Heart right ventricle (tissue), 16 donors: ENCODE measurements at regions not wholly inside any gene's neighbourhood (a gene's known extent, or its start where the extent isn't known, plus 50 kb on each side); places are given as distances from the start of the nearest gene placed in this dataset.

Source experiments
- ATAC-seq, 8 donors: fragments of 200-7000 bp; cut with Tn5 transposase; one replicate each; pipeline ENCODE4 v1.9.1; 2020; ENCODE audit warnings: mild to moderate bottlenecking in 8 of 8, moderate library complexity in 8 of 8, moderate number of reproducible peaks in 1 of 8
- DNase-seq, 2 donors: peaks; one replicate each; pipeline ENCODE4 v3.0.0-alpha.2; 2020
- H3K27ac ChIP-seq, 10 donors: fragments of 200-600 bp; sonication (generic) in 2 of 10; one replicate each; pipeline versions ENCODE4 v1.5.0 to v1.8.0; 2020 to 2022; ENCODE audit warnings: mild to moderate bottlenecking in 3 of 10
- H3K27me3 ChIP-seq, 7 donors: fragments of 200-600 bp; one replicate each; pipeline ENCODE4 v1.8.0; 2021 to 2022; ENCODE audit warnings: mild to moderate bottlenecking in 2 of 7
- H3K36me3 ChIP-seq, 9 donors: fragments of 200-600 bp; sonication (generic) in 1 of 9; one replicate each; pipeline versions ENCODE4 v1.5.0 to v1.8.0; 2020 to 2022; ENCODE audit warnings: mild to moderate bottlenecking in 2 of 9
- H3K4me1 ChIP-seq, 9 donors: fragments of 200-600 bp; sonication (generic) in 1 of 9; one replicate each; pipeline versions ENCODE4 v1.5.0 to v1.8.0; 2020 to 2022; ENCODE audit warnings: mild to moderate bottlenecking in 4 of 9
- H3K4me3 ChIP-seq, 10 donors: fragments of 200-600 bp; sonication (generic) in 2 of 10; one replicate each; pipeline versions ENCODE4 v1.5.0 to v1.8.0; 2020 to 2022; ENCODE audit warnings: mild to moderate bottlenecking in 7 of 10, moderate library complexity in 2 of 10
- H3K9me3 ChIP-seq, 11 donors: fragments of 200-600 bp in 10 of 11; sonication (generic) in 2 of 11; one replicate each; pipeline versions ENCODE4 v1.5.0 to v1.8.0; 2013 to 2022; ENCODE audit warnings: mild to moderate bottlenecking in 2 of 11, control low read depth in 1 of 11, moderate library complexity in 1 of 11
- WGBS, 2 donors: extraction: QIAGEN DNeasy Blood & Tissue Kit; methylation state at CpG; one replicate each; pipeline ENCODE4 v1.1.7; 2013; ENCODE audit warnings: inconsistent platforms in 1 of 2; 5-methylcytosine and 5-hydroxymethylcytosine counted together
- intact Hi-C, 10 donors: fragments of 100-400 bp; cut with DNase I; formaldehyde crosslinking; loops; one replicate each; pipeline versions ENCODE4 v1.11.1 to v1.14.2; 2022
- microRNA-seq, 2 donors: library from miRNA; unstranded; fragments of <30 nt; microRNA quantifications; one replicate each; pipeline ENCODE4 v1.2.0, GENCODE V29; 2021
- TF ChIP-seq, protein P1 (sequence below), 9 donors: fragments of 200-600 bp; sonication (generic) in 2 of 9; IDR thresholded peaks; one replicate each; pipeline versions ENCODE4 v1.5.0 to v1.8.0; 2021 to 2022; ENCODE audit warnings: antibody characterized with exemption in 9 of 9, mild to moderate bottlenecking in 5 of 9, moderate library complexity in 1 of 9
- donor health status: Arrhythmogenic right ventricular cardiomyopathy.
- donor health status: ischemic (EF 13 %, LVEDD 7.1; RV severe dilation, severe dysfunction).
- donor health status: healthy with polysubstance abuse.
- donor health status: DM: no; HTN: yes; CAD: no.
- donor health status: DM: no; HTN: no; CAD: no.
- donor health status: ischemic (EF 25% LVEDD 6.9; RV normal size, moderate dysfunction).
- donor health status: ischemic (EF 25% LVEDD 5.7; RV mildly dilated, moderate dysfunction).
- donor health status: healthy.
- donor health status: DM: yes; HTN: yes; CAD: no.
- donor health status: Ischemic cardiomyopathy.
- donor health status: ischemic (EF 35%, LVEDD 5.7; RV mildly dilated, moderate dysfunction).
- donor health status: nonischemic (EF 11% LVEDD 7.7; RV severe dilation, severe dysfunction).
- donor health status: DM: yes; HTN: yes; CAD: no.
- donor health status: PGD.
- donor health status: ischemic (EF 29% LVEDD 5.4; RV normal size, mild dysfunction).
- donor health status: nonischemic (EF 23%, LVEDD 6.1; RV moderate dilation, normal function).

DNA sequence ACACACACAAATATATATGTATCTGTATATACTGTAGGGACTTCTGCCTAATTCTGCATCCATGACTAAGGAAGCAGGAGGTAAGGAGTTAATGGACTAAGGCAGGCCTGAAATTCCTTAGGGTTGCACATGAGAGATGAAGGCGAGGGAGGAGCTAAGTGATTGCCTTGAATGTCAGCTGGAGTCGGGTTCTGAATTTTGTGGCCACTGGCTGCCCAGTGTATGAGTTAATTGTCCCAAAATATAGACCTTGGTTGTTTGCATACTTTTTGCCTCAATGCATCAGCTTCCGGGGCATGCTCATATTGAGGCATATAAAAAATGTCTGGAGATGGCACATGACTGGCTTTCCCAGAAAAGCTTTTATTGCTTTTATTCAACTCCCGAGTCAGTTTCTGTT lies 245.5 kb downstream of the TDRD3 start:
- intact Hi-C loops: no loop called here
- 40 to 46% methylated on average over 4 of the region's 4 CpGs for WGBS, 2 donors
- no peaks in the 10 kb centered on the region for H3K36me3 ChIP-seq
- DNase-seq: no peak
- H3K27ac ChIP-seq: no peak overlapping the region
- peaks cover 0 to 3% (median 0%) of the 10 kb centered on the region in 11 donors for H3K9me3 ChIP-seq
- no peak for ATAC-seq
- H3K4me3 ChIP-seq: no peak overlapping the region
- TF ChIP-seq, protein P1, sequence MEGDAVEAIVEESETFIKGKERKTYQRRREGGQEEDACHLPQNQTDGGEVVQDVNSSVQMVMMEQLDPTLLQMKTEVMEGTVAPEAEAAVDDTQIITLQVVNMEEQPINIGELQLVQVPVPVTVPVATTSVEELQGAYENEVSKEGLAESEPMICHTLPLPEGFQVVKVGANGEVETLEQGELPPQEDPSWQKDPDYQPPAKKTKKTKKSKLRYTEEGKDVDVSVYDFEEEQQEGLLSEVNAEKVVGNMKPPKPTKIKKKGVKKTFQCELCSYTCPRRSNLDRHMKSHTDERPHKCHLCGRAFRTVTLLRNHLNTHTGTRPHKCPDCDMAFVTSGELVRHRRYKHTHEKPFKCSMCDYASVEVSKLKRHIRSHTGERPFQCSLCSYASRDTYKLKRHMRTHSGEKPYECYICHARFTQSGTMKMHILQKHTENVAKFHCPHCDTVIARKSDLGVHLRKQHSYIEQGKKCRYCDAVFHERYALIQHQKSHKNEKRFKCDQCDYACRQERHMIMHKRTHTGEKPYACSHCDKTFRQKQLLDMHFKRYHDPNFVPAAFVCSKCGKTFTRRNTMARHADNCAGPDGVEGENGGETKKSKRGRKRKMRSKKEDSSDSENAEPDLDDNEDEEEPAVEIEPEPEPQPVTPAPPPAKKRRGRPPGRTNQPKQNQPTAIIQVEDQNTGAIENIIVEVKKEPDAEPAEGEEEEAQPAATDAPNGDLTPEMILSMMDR (IDR thresholded peaks at IDR 0.05): no peak
- no peaks in the 10 kb centered on the region for H3K4me1 ChIP-seq
- peaks cover 0 to 5% (median 0%) of the 10 kb centered on the region in 7 donors for H3K27me3 ChIP-seq

GRCh38 chr13:60629158-60629557 lies 232.1 kb downstream of the TDRD3 start:
- Histone ChIP-seq H3K4me3 (no peak overlapping the region), H3K27ac (no peak overlapping the region), H3K27me3 (peaks cover 0 to 18% (median 0%) of the 10 kb centered on the region in 7 donors), H3K9me3 (no peaks in the 10 kb centered on the region), H3K36me3 (no peaks in the 10 kb centered on the region), H3K4me1 (no peaks in the 10 kb centered on the region)
- 69% methylated on average over 5 of the region's 5 CpGs for WGBS, 2 donors
- intact Hi-C loops: loop anchor here in 1 of 10 donors (5.0 kb wide), 1 partner anchor 1328 kb away; no protein-coding TSS in a partner anchor
- TF ChIP-seq, protein P1 (IDR thresholded peaks at IDR 0.05): no peak
- ATAC-seq (no peak), DNase-seq (no peak)

DNA sequence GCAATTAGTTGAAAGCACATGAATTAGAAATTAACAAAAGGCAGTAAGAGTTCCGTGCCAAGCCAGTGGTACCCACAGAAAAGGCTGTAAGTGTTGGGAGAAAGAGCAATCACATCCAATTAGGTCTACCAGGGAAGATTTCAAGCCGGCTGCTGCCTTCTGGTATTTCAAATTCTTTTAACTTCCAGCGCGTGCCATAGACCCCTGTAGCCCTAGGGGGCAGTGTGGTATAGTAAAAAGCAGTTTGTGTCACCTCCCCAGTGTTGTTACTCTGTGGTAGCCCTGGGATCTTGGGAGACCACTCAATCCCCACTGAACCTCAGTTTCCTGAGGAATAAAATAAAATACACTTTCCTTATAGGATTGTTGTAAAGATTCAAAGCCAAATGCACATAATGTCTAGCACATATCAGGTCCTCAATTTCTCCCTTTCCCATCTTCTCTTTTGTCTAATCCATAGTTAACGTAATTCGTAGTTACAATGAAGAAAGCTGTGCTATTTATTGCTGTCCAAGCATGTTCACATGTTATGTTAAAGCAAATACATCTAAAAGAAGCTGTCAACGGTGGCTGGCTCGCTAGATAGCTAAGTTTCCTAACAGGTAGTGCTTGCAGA lies 230.2 kb downstream of the TDRD3 start:
- peak in 1 of 8 donors; percentile 62 for ATAC-seq
- no peak overlapping the region for H3K4me3 ChIP-seq
- H3K27me3 ChIP-seq: peaks cover 0 to 18% (median 0%) of the 10 kb centered on the region in 7 donors
- no peaks in the 10 kb centered on the region for H3K36me3 ChIP-seq
- H3K27ac ChIP-seq: no peak overlapping the region
- DNase-seq: peak in 1 of 2 donors; percentile 6
- intact Hi-C loops: loop anchor here in 1 of 10 donors (5.0 kb wide), 1 partner anchor 1330 kb away; no protein-coding TSS in a partner anchor
- TF ChIP-seq, protein P1 (IDR thresholded peaks at IDR 0.05): peak in 8 of 9 donors; percentile 9 to 61 (median 54)
- H3K4me1 ChIP-seq: no peaks in the 10 kb centered on the region
- WGBS, 2 donors: 45 to 53% methylated on average over 8 of the region's 8 CpGs
- no peaks in the 10 kb centered on the region for H3K9me3 ChIP-seq

Small RNA genes in the stretch of these regions (microRNA-seq; reads per million reads assigned to microRNA genes)
- gene MIR3169: 0 reads per million in 2 donors
